ENCODE measurements at regions not wholly inside any gene's neighbourhood (a gene's known extent, or its start where the extent isn't known, plus 50 kb on each side); places are given as distances from the start of the nearest gene placed in this dataset.

- no peak for DNase-seq
Observed at GRCh38 chr2:19579461-19579860, 221.0 kb upstream of the OSR1 start.

DNA sequence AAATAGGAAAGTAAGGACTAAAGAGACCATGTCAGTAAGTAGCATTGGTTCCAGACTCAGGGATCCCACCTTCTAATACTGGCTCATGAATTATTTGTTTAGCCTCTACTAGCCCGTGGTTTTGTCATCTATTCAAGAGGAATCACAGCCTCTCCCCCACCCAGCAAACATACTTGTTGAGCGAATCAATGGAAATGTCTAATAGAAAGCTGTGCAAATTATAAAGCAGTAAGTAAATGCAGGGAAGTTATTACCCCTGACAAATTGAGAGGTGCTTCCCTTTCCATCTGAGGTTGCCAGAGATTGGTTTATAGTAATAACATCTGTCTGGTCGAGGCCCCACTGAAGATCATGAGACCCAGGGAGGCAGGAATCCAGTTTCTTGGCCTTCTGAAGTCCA, 219.3 kb upstream of the OSR1 start:
- DNase-seq = no peak

GRCh38 chr2:19576411-19576810, 218.0 kb upstream of the OSR1 start:
- no peak for DNase-seq

GRCh38 chr2:19575641-19576040, 217.2 kb upstream of the OSR1 start:
- no peak for DNase-seq

- DNase-seq = no peak
Observed at GRCh38 chr2:19574778-19575260, 216.4 kb upstream of the OSR1 start.

- DNase-seq = no peak
Observed at GRCh38 chr2:19573784-19574183, 215.4 kb upstream of the OSR1 start.

GRCh38 chr2:19571773-19572172, 213.3 kb upstream of the OSR1 start:
- no peak for DNase-seq

DNA sequence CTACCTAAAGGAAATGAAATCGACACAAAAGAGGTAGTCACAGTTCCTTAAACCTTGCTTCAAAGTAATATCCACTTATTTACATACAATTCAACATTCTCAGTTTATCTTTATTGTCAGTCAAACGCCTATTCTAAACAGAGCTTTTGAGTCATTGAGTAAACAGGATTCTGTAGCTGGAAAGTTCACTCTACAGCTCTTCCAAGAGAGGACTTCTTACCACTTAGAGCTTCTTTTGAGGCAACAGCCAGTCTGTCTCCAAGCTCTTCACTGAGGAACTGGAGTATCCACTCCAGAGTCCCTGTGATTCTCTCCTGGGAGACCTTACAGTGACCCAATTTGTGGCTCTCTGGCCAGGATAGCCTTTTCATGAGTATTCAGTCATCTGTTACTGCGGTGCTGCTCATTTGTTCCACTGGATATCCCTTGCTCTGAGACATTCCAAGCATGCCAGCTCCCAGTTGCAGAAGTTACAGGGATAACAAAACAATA, 210.9 kb upstream of the OSR1 start:
- DNase-seq = no peak

GRCh38 chr2:19568809-19569208, 210.4 kb upstream of the OSR1 start:
- no peak for DNase-seq

GRCh38 chr2:19560785-19561184, 202.4 kb upstream of the OSR1 start:
- no peak for DNase-seq

GRCh38 chr2:19559596-19560240, 201.3 kb upstream of the OSR1 start:
- no peak for DNase-seq

DNA sequence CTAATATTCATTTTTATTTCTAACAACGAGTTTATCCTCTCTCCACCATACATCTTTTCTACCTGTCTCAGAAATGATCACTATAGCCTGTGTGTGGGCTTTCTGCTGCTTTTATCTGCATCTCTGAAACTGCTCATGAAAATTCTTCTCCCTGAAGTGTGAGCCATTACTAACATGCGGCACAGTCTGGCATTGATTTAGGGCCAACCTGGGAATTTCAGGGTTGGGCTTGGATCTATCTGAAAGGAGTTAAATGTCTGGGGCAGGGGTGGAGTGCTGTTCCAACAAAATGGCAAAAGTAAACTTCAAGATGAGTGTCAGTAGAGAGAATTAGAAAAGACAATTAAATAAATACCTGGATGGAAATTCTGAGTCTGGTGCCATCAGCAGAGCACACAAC, 198.2 kb upstream of the OSR1 start:
- no peak for DNase-seq

DNA sequence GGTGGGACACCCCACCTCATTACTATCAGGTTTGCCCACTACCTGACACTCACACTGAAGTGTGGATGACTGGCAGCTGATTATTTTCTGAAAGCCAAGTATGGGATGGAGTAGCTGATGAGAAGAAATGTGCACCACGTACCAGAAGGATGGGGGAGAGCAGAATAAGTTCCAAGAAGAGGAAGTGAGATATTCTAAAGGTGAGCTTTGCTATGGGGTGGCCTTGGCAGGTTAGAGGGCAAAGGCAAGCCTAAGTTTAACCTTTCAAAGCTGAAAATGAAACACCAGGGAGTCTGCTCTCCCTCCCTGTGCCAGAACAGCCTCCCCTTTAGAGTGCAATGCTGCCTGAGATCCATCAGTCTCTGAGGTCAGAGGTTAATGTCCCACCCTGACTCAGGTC, 196.1 kb upstream of the OSR1 start:
- no peak for DNase-seq

GRCh38 chr2:19552270-19552669, 193.8 kb upstream of the OSR1 start:
- DNase-seq = no peak

GRCh38 chr2:19550750-19551149, 192.3 kb upstream of the OSR1 start:
- DNase-seq = no peak

- no peak for DNase-seq
Observed at GRCh38 chr2:19549821-19550220, 191.4 kb upstream of the OSR1 start.

- no peak for DNase-seq
Observed at GRCh38 chr2:19548116-19548515, 189.7 kb upstream of the OSR1 start.

- no peak for DNase-seq
Observed at GRCh38 chr2:19547321-19547720, 188.9 kb upstream of the OSR1 start.

DNA sequence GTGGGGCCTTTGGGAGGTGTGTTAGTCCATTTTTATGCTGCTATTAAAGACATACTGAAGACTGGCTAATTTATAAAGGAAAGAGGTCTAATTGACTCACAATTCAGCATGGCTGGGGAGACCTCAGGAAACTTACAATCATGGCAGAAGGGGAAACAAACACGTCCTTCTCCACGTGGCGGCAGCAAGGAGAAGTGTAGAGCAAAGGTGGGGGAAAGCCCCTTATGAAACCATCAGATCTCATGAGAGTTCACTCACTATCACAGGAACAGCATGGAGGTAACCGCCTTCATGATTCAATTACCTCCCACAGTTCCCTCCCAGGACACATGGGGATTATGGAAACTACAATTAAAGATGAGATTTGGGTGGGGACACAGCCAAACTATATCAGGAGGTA, 187.1 kb upstream of the OSR1 start:
- no peak for DNase-seq

DNA sequence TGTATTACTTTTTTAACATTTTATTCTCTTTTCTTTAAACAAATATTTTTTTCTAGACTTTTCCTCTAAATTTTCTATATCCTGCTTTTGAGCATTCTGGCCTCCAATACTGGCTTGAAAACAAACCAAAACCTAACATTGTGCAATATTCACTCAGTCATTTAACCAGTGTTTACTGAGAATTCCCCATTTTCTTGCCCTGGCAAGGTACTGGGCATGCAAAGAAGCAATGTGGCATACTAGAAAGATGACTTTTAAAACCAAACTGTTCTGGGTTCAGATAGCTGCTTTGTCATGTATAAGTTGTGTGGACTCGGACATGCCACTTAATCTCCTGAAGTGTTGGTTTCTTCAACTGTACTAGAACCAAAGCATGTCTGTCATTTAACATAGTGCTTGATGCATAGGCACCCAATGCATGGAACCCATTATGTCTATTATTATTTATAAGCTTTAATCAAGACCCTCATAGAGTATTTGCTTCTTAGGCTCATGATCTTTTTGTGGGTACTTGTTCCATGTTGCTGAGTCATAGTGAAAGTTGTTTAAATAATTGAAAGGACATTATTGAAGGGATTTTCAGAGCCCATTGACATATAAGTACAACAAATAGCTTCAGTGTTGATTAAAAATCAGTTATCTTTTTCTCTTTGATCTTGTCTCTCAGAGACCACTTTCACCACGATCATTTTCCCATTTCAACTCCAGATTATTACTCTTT, 185.4 kb upstream of the OSR1 start:
- no peak for DNase-seq

- no peak for DNase-seq
Observed at GRCh38 chr2:19542796-19543662, 184.6 kb upstream of the OSR1 start.

- DNase-seq = no peak
Observed at GRCh38 chr2:19541884-19542283, 183.5 kb upstream of the OSR1 start.

DNA sequence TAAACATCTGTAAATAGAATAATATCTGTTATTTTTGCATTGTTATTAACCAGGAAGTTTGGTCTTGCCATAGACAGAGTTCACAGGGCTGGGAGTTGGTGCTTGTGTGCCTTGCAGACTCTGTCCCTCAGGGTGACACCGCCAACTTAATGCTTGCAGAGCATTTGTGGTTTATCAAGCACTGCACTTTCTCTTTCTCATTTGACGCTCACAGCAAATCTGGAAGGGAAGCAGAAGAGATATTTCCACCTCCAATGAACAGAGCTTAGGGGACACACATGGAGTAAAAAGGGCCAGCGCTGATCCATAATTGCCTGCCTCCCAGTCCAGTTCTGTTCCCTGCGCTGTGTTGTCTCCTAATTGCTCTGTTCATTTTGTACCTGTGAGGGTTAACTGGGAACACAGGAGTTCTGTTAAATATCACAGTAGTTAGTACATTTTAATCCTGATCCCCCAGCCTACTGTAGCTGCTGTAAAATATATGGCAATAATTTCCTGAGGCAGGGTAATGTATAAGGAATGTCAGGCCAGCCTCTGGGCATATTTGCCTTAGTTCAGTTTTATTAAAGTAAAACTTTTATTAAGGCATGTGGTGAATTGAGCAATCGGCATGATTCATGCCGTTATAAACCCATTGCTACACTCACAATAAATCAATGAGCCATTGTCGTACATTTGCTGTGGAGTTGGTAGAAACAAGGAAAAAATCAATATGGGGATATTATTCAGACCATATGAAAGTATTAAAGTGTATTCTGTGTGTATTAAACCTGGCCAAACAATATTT, 182.5 kb upstream of the OSR1 start:
- no peak for DNase-seq
